HG02852 (cell line): ENCODE measurements at regions not wholly inside any gene's neighbourhood (a gene's known extent, or its start where the extent isn't known, plus 50 kb on each side); places are given as distances from the start of the nearest gene placed in this dataset.

Experiments used
- ATAC-seq: cut with Tn5 transposase; IDR thresholded peaks from one replicate; pipeline ENCODE4 v1.9.1; 2021; ENCODE audit warnings: mild to moderate bottlenecking, moderate library complexity; ENCODE audit not compliant: unreplicated experiment

- no peak for ATAC-seq
Measured at GRCh38 chr2:121038431-121038830, 246.6 kb downstream of the TFCP2L1 start.

DNA sequence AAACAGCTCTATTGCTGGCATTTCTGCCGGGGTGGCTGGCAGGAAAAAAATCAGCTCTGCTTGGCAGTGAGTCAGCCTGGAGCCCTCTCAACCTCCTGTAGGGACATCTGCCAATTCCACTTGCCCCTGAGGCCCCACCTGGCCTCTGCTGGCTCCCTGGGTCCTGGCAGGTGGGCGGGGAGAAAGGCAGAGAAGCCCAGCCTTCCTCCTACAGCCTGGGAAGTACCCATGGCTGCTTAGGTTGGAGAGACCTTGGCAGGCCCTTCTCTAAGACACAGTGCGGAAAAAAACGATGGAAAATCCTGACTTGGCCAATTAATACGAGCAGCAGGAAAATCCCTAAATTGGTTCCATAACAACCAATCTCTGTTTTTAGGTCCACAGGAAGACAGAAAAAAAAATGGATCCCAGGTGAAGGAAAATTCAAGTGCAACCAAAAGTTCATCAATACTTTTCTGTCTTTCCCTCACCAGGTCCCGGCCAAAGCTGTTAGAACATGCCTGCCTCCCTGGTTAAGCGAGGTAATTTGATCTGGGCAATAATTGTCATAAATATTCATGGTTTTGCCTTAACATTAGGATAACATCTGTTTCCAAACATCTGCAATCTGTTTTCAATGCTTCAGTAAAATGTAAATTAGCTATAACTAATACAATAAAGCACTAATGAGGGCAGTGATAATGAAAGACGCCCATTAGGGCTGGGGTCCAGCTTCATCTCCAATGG is 245.9 kb downstream of the TFCP2L1 start:
- ATAC-seq, result no peak

- ATAC-seq, result no peak
Measured at GRCh38 chr2:121039679-121040078, 245.3 kb downstream of the TFCP2L1 start.

DNA sequence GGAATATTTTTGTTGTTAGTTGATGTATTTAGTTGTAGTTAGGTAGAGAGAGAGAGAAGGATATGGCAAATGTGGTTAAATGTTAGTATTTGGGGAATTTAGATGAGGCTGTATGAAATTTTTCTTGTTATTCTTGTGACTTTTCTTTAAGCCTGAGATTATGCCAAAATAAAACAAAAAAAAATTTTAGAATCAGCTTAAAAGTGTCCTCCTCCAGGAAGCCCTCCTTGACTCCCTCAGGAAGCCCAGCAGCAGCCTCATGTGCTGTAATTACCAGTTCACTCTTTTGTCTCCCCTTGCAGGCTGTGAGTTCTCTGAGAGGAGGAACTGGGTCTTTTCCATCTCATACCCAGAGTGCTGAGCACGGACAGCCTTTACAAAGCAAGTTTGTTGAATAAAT is 243.5 kb downstream of the TFCP2L1 start:
- ATAC-seq, result no peak

- ATAC-seq, result no peak
Measured at GRCh38 chr2:121043061-121043826, 241.8 kb downstream of the TFCP2L1 start.

GRCh38 chr2:121043827-121044222 is 241.2 kb downstream of the TFCP2L1 start:
- no peak for ATAC-seq

- no peak for ATAC-seq
Measured at GRCh38 chr2:121044412-121044811, 240.6 kb downstream of the TFCP2L1 start.

DNA sequence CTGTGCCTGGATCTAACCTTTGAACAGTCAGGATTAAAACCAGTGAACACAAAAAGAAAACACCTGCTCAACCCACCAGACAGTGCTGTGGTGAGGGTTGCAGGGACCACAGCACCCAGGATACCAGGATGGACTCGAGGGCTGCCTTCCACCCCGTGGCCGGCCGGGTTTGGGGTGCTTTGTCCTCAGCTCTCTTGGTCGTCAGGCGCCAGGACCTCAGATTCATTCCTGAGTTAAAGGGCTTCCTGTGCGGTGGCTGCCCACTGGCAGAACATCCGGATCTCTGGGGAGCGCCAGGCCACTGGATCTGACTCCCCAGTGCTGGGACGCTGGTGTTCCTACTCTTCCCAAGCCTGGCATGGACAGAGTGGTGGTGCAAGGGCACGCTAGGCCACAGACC is 239.8 kb downstream of the TFCP2L1 start:
- no peak for ATAC-seq

GRCh38 chr2:121046335-121046734 is 238.7 kb downstream of the TFCP2L1 start:
- ATAC-seq, result no peak

GRCh38 chr2:121047383-121047782 is 237.6 kb downstream of the TFCP2L1 start:
- ATAC-seq, result no peak

DNA sequence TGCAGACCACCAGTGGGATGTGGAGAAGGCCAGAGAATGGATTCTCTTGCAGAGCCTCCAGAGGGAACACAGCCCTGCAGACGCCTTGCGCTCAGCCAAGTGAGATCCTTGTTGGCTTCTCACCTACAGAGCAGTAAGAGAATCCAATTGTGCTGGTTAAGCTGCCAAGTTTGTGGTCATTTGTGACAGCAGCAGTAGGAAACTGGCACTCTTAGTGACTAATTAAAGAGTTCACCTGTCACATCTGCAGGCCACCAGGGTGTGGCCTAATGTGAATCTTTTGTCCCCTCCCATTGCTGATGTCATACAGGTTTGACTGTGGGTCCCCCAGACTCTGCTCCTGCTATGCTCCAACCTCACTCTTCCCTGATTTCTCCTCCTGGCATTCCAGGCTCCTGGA is 235.9 kb downstream of the TFCP2L1 start:
- no peak for ATAC-seq

GRCh38 chr2:121049950-121050585 is 234.9 kb downstream of the TFCP2L1 start:
- ATAC-seq, result no peak

GRCh38 chr2:121051311-121051710 is 233.7 kb downstream of the TFCP2L1 start:
- ATAC-seq, result no peak

- ATAC-seq, result no peak
Measured at GRCh38 chr2:121052023-121052422, 233.0 kb downstream of the TFCP2L1 start.

GRCh38 chr2:121052521-121052920 is 232.5 kb downstream of the TFCP2L1 start:
- ATAC-seq, result no peak

DNA sequence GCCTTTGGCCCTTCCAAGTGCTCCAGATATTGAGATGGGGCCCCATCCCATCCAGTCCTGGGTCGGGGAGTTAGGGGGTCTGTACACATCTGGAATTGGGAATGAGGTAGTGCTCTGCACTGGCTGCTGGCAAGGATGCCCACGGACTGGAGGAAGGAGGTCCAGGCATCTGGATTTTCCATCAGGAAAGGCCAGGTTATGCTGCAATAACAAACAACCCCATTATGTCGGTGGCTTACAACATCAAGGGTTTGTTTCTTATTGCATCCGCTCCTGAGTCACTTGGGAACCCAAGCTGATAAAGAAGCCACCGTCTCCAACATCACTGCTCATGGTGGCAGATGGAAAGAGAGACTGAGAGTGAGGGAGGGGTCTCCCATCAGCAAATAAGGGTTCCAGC is 229.9 kb downstream of the TFCP2L1 start:
- ATAC-seq, result no peak

GRCh38 chr2:121055501-121055900 is 229.5 kb downstream of the TFCP2L1 start:
- ATAC-seq, result no peak

- no peak for ATAC-seq
Measured at GRCh38 chr2:121058852-121059558, 226.0 kb downstream of the TFCP2L1 start.

GRCh38 chr2:121059651-121060649 is 225.1 kb downstream of the TFCP2L1 start:
- no peak for ATAC-seq

- ATAC-seq, result no peak
Measured at GRCh38 chr2:121061633-121062032, 223.4 kb downstream of the TFCP2L1 start.
